ENCODE measurements at regions not wholly inside any gene's neighbourhood (a gene's known extent, or its start where the extent isn't known, plus 50 kb on each side); places are given as distances from the start of the nearest gene placed in this dataset.

- POLR2A ChIA-PET: no interaction called here
- 7% methylated on average over 3 of the region's 3 CpGs for WGBS (ENCODE audit: low lambda C conversion rate)
- H3K9me3 ChIP-seq (ENCODE audit: low read length): no peaks in the 10 kb centered on the region
- no TSS peak for BruUV-seq (replicated peaks)
- CTCF ChIA-PET (ENCODE audit: low intra/inter-chr PET ratio, low total read pairs): no interaction called here
- in situ Hi-C loops (cut with HindIII; ENCODE audit: extremely low pct_ligation_motif_present, low pct_unique_long_range_greater_than_20kb): no loop called here
- H3K79me2 ChIP-seq (ENCODE audit: insufficient read depth, low read length): no peaks in the 10 kb centered on the region
- no peaks in the 10 kb centered on the region for H3K4me1 ChIP-seq (ENCODE audit: insufficient read depth, low read length)
- no peak overlapping the region for H3K4me3 ChIP-seq (replicated peaks in 1 of 3; ENCODE audit: insufficient read depth in 1 of 3, low read depth in 2 of 3, low read length in 3 of 3)
- no peak overlapping the region for H3K4me2 ChIP-seq (ENCODE audit: low read depth, low read length)
- no peak for DNase-seq (ENCODE audit: low spot score)
- intact Hi-C loops (cut with micrococcal nuclease; ENCODE audit: unreplicated experiment): no loop called here
- ATAC-seq: no peak
- no peak overlapping the region for H3K27ac ChIP-seq (ENCODE audit: extremely low read length, insufficient read depth, low read length)
- H3K9ac ChIP-seq (ENCODE audit: insufficient read depth, low read depth, low read length): no peak overlapping the region
- no peaks in the 10 kb centered on the region for H3K36me3 ChIP-seq (replicated peaks in 1 of 2; ENCODE audit: control insufficient read depth in 1 of 2, insufficient read depth in 2 of 2, low read length in 2 of 2)
- H4K20me1 ChIP-seq (ENCODE audit: insufficient read depth, low read length): no peaks in the 10 kb centered on the region
- FAIRE-seq: no peak
- TF ChIP-seq ESRRA (CRISPR knock-in tag; IDR thresholded peaks at IDR 0.05; ENCODE audit: low read depth) (no peak), RBFOX2 (IDR thresholded peaks at IDR 0.05; ENCODE audit: low read depth, low read length) (no peak)
- H2AFZ ChIP-seq (ENCODE audit: low read length): no peak overlapping the region
- H3K27me3 ChIP-seq (ENCODE audit: control insufficient read depth in 1 of 2, insufficient read depth in 2 of 2, low read length in 2 of 2): no peaks in the 10 kb centered on the region; a peak in 1 of 5 replicates
Measured at GRCh38 chr10:113971349-113971973, 72.2 kb upstream of the ADRB1 start.

GRCh38 chr10:113977174-113977573 is 66.5 kb upstream of the ADRB1 start:
- intact Hi-C loops (cut with micrococcal nuclease; ENCODE audit: unreplicated experiment): no loop called here
- no peak overlapping the region for H3K4me3 ChIP-seq (replicated peaks in 1 of 3; ENCODE audit: insufficient read depth in 1 of 3, low read depth in 2 of 3, low read length in 3 of 3)
- in situ Hi-C loops (cut with HindIII; ENCODE audit: extremely low pct_ligation_motif_present, low pct_unique_long_range_greater_than_20kb): no loop called here
- CTCF ChIA-PET (ENCODE audit: low intra/inter-chr PET ratio, low total read pairs): no interaction called here
- TF ChIP-seq MAFK (conservative IDR thresholded peaks at IDR 0.05 in 1 of 2, IDR thresholded peaks at IDR 0.05 in 1 of 2; ENCODE audit: low read length in 2 of 2) (peak; percentile 43 to 75; a peak in 2 of 4 replicates), GATAD1 (CRISPR knock-in tag; IDR thresholded peaks at IDR 0.05) (no peak), MAFF (IDR thresholded peaks at IDR 0.05; ENCODE audit: low read depth, low read length) (peak; percentile 55; the same call in 1 of the 2 replicates)
- H3K9ac ChIP-seq (ENCODE audit: insufficient read depth, low read depth, low read length): no peak overlapping the region
- no TSS peak for BruUV-seq (replicated peaks)
- H2AFZ ChIP-seq (ENCODE audit: low read length): no peak overlapping the region
- peaks cover 0 to 12% of the 10 kb centered on the region in 2 experiments; a peak in 3 of 5 replicates for H3K27me3 ChIP-seq (ENCODE audit: control insufficient read depth in 1 of 2, insufficient read depth in 2 of 2, low read length in 2 of 2)
- DNase-seq (ENCODE audit: low spot score): no peak
- ATAC-seq: no peak
- FAIRE-seq: no peak
- POLR2A ChIA-PET: no interaction called here
- no peaks in the 10 kb centered on the region for H3K36me3 ChIP-seq (replicated peaks in 1 of 2; ENCODE audit: control insufficient read depth in 1 of 2, insufficient read depth in 2 of 2, low read length in 2 of 2)
- no peaks in the 10 kb centered on the region for H4K20me1 ChIP-seq (ENCODE audit: insufficient read depth, low read length)
- WGBS (ENCODE audit: low lambda C conversion rate): 31% methylated on average over 7 of the region's 7 CpGs
- no peaks in the 10 kb centered on the region for H3K4me1 ChIP-seq (ENCODE audit: insufficient read depth, low read length)
- H3K79me2 ChIP-seq (ENCODE audit: insufficient read depth, low read length): no peaks in the 10 kb centered on the region
- H3K4me2 ChIP-seq (ENCODE audit: low read depth, low read length): no peak overlapping the region
- no peak overlapping the region for H3K27ac ChIP-seq (ENCODE audit: extremely low read length, insufficient read depth, low read length)
- H3K9me3 ChIP-seq (ENCODE audit: low read length): no peaks in the 10 kb centered on the region
